ENCODE measurements at regions not wholly inside any gene's neighbourhood (a gene's known extent, or its start where the extent isn't known, plus 50 kb on each side); places are given as distances from the start of the nearest gene placed in this dataset.

- Mint-ChIP-seq H3K27me3 (ENCODE audit: insufficient read depth) (no peaks in the 10 kb centered on the region), H3K4me3 (no peak overlapping the region), H3K4me1 (no peaks in the 10 kb centered on the region), H3K36me3 (ENCODE audit: low read depth) (no peaks in the 10 kb centered on the region), H3K9me3 (no peaks in the 10 kb centered on the region), H3K27ac (no peak overlapping the region)
- Histone ChIP-seq H3K9me3 (ENCODE audit: control insufficient read depth, low read length) (no peaks in the 10 kb centered on the region), H3K9ac (ENCODE audit: extremely low read depth, low read length, poor library complexity, severe bottlenecking) (no peak overlapping the region), H3K27me3 (ENCODE audit: control insufficient read depth, insufficient read depth, low read length, poor library complexity, severe bottlenecking) (no peaks in the 10 kb centered on the region), H3K27ac (ENCODE audit: low read depth, low read length) (no peak overlapping the region), H3K36me3 (ENCODE audit: control insufficient read depth, insufficient read depth, low read length) (no peaks in the 10 kb centered on the region), H3K4me1 (ENCODE audit: control insufficient read depth, insufficient read depth, low read length) (no peaks in the 10 kb centered on the region), H3K4me3 (ENCODE audit: low read length) (no peak overlapping the region)
- DNase-seq = no peak
- TF ChIP-seq, protein P1, sequence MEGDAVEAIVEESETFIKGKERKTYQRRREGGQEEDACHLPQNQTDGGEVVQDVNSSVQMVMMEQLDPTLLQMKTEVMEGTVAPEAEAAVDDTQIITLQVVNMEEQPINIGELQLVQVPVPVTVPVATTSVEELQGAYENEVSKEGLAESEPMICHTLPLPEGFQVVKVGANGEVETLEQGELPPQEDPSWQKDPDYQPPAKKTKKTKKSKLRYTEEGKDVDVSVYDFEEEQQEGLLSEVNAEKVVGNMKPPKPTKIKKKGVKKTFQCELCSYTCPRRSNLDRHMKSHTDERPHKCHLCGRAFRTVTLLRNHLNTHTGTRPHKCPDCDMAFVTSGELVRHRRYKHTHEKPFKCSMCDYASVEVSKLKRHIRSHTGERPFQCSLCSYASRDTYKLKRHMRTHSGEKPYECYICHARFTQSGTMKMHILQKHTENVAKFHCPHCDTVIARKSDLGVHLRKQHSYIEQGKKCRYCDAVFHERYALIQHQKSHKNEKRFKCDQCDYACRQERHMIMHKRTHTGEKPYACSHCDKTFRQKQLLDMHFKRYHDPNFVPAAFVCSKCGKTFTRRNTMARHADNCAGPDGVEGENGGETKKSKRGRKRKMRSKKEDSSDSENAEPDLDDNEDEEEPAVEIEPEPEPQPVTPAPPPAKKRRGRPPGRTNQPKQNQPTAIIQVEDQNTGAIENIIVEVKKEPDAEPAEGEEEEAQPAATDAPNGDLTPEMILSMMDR (conservative IDR thresholded peaks at IDR 0.05) = no peak
- 100% methylated on average over 1 of the region's 1 CpG; no CpG with 5 or more reads in 1 of the 2 experiments for WGBS, 2 experiments (ENCODE audit: insufficient coverage in 1 of 2, insufficient read length in 1 of 2)
Observed at GRCh38 chr11:42812361-42812760, 499.4 kb upstream of the API5 start.

DNA sequence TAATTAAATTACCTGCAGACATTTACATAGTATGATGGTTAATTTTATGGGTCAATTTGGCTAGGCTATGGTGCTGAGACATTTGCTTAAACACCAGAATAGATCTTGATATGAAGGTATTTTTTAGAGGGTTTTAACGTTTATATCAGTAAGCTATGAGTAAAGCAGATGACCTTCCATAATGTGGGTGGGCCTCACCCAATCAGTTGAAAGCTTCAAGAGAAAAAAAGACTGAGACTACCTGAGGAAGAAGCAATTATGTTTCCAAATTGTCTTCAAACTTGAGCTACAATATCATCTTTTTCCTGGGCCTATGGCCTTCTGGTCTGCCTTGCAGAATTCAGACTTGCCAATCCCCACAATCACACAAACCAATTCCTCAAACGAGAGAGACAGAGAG is 498.8 kb upstream of the API5 start:
- Mint-ChIP-seq H3K9me3 (no peaks in the 10 kb centered on the region), H3K4me3 (no peak overlapping the region), H3K27me3 (ENCODE audit: insufficient read depth) (no peaks in the 10 kb centered on the region), H3K4me1 (no peaks in the 10 kb centered on the region), H3K36me3 (ENCODE audit: low read depth) (no peaks in the 10 kb centered on the region), H3K27ac (no peak overlapping the region)
- Histone ChIP-seq H3K9ac (ENCODE audit: extremely low read depth, low read length, poor library complexity, severe bottlenecking) (no peak overlapping the region), H3K9me3 (ENCODE audit: control insufficient read depth, low read length) (no peaks in the 10 kb centered on the region), H3K27ac (ENCODE audit: low read depth, low read length) (no peak overlapping the region), H3K27me3 (ENCODE audit: control insufficient read depth, insufficient read depth, low read length, poor library complexity, severe bottlenecking) (no peaks in the 10 kb centered on the region), H3K36me3 (ENCODE audit: control insufficient read depth, insufficient read depth, low read length) (no peaks in the 10 kb centered on the region), H3K4me3 (ENCODE audit: low read length) (no peak overlapping the region), H3K4me1 (ENCODE audit: control insufficient read depth, insufficient read depth, low read length) (no peaks in the 10 kb centered on the region)
- 86% methylated on average over 2 of the region's 2 CpGs; no CpG with 5 or more reads in 1 of the 2 experiments for whole genome bisulfite sequencing, 2 experiments (ENCODE audit: insufficient coverage in 1 of 2, insufficient read length in 1 of 2)
- TF ChIP-seq, protein P1 (conservative IDR thresholded peaks at IDR 0.05) = no peak
- DNase-seq = no peak

DNA sequence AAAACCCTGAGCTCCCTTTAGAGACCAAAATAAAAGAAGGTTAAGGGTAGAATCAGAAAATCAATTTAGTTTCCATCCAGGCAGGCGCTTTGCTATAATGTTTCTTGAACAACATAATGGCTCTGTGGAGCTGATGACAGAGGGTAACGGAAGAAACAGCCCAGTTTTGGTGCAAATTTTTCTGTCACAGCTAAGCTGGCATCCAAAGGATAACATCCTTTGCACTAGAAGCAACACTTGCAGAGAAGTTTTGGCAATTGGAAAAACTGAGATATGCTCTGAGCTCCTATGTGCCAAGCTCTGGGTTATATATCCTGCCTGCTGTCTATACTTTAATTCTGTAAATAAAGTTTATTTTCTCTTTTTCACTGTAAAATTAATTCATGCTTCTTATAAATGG is 495.3 kb upstream of the API5 start:
- H3K9me3 ChIP-seq (ENCODE audit: control insufficient read depth, low read length) = no peaks in the 10 kb centered on the region
- H3K9me3 Mint-ChIP-seq = peaks cover 2% of the 10 kb centered on the region
- WGBS, 2 experiments (ENCODE audit: insufficient coverage in 1 of 2, insufficient read length in 1 of 2) = 88 to 95% methylated on average over 2 of the region's 2 CpGs
- H3K4me1 Mint-ChIP-seq = no peaks in the 10 kb centered on the region
- H3K9ac ChIP-seq (ENCODE audit: extremely low read depth, low read length, poor library complexity, severe bottlenecking) = no peak overlapping the region
- H3K4me3 Mint-ChIP-seq = no peak overlapping the region
- no peak overlapping the region for H3K27ac ChIP-seq (ENCODE audit: low read depth, low read length)
- no peak overlapping the region for H3K27ac Mint-ChIP-seq
- H3K4me3 ChIP-seq (ENCODE audit: low read length) = no peak overlapping the region
- H3K27me3 Mint-ChIP-seq (ENCODE audit: insufficient read depth) = no peaks in the 10 kb centered on the region
- H3K36me3 Mint-ChIP-seq (ENCODE audit: low read depth) = no peaks in the 10 kb centered on the region
- H3K27me3 ChIP-seq (ENCODE audit: control insufficient read depth, insufficient read depth, low read length, poor library complexity, severe bottlenecking) = no peaks in the 10 kb centered on the region
- H3K4me1 ChIP-seq (ENCODE audit: control insufficient read depth, insufficient read depth, low read length) = no peaks in the 10 kb centered on the region
- TF ChIP-seq, protein P1 (conservative IDR thresholded peaks at IDR 0.05) = no peak
- DNase-seq = no peak
- H3K36me3 ChIP-seq (ENCODE audit: control insufficient read depth, insufficient read depth, low read length) = no peaks in the 10 kb centered on the region
